Panc1 (cell line): ENCODE measurements at regions not wholly inside any gene's neighbourhood (a gene's known extent, or its start where the extent isn't known, plus 50 kb on each side); places are given as distances from the start of the nearest gene placed in this dataset.

ENCODE experiments used
- ATAC-seq: fragments of 200-7000 bp; cut with Tn5 transposase; 2 replicates; pipeline ENCODE4 v1.9.1; 2020; ENCODE audit warnings: mild to moderate bottlenecking, moderate library complexity
- BruUV-seq: library from RNA; stranded (reverse); fragments of 400-500 nt; replicated peaks from 2 replicates; lab custom pipeline; 2021; lab: Mats Ljungman, UMichigan
- CTCF ChIA-PET: fragments of 300-600 bp; sonication (Branson Sonifier 250); formaldehyde crosslinking; loops from one replicate; lab custom pipeline; 2022; ENCODE audit warnings: antibody characterized with exemption; lab: Charles Lee
- POLR2A ChIA-PET: fragments of 300-600 bp; sonication (Branson Sonifier 250); formaldehyde crosslinking; loops from one replicate; lab custom pipeline; 2022; ENCODE audit warnings: antibody characterized with exemption; lab: Charles Lee
- DNase-seq: peaks from one replicate; pipeline ENCODE4 v3.0.0-alpha.2; 2010; ENCODE audit warnings: low read depth, low spot score
- H3K27ac ChIP-seq: 2 replicates; pipeline ENCODE4 v1.5.1; 2011; ENCODE audit warnings: mild to moderate bottlenecking, low read length, inconsistent platforms
- H3K27me3 ChIP-seq: fragments of 200-500 bp; sonication (Bioruptor generic); 2 replicates; pipeline ENCODE4 v1.6.0; 2014; ENCODE audit warnings: low read length, inconsistent platforms; ENCODE audit not compliant: control insufficient read depth, insufficient read depth
- H3K36me3 ChIP-seq: fragments of 200-500 bp; sonication (Bioruptor generic); 2 replicates; pipeline ENCODE4 v1.5.1; 2014; ENCODE audit warnings: inconsistent platforms, mild to moderate bottlenecking, low read length, moderate library complexity; ENCODE audit not compliant: control insufficient read depth, insufficient read depth
- H3K4me1 ChIP-seq: 2 replicates; pipeline ENCODE4 v1.5.1; 2011; ENCODE audit warnings: inconsistent platforms, mild to moderate bottlenecking, low read length, moderate library complexity; ENCODE audit not compliant: control insufficient read depth, insufficient read depth
- H3K4me3 ChIP-seq, 2 experiments: 2 replicates each; pipeline ENCODE4 v1.5.1; 2011 to 2012; ENCODE audit warnings: low read depth in 2 of 2, low read length in 2 of 2, mild to moderate bottlenecking in 2 of 2, inconsistent platforms in 1 of 2, moderate library complexity in 1 of 2
- H3K9me3 ChIP-seq: fragments of 200-500 bp; sonication (Bioruptor generic); 2 replicates; pipeline ENCODE4 v1.5.1; 2014; ENCODE audit warnings: low read depth, mild to moderate bottlenecking, inconsistent platforms, low read length, moderate library complexity; ENCODE audit not compliant: control insufficient read depth, insufficient read depth
- CTCF ChIP-seq: fragments of 450-650 bp; IDR thresholded peaks from 2 replicates; pipeline ENCODE4 v1.5.1; 2017; ENCODE audit warnings: mild to moderate bottlenecking
- POLR2AphosphoS5 ChIP-seq: IDR thresholded peaks from 2 replicates; pipeline ENCODE4 v1.6.1; 2012; ENCODE audit warnings: mild to moderate bottlenecking, low read depth, low read length, moderate library complexity
- REST ChIP-seq, 2 experiments: IDR thresholded peaks; 2 replicates each; pipeline ENCODE4 v1.6.1; 2011 to 2012; ENCODE audit warnings: low read depth in 2 of 2, control low read depth in 1 of 2, low read length in 1 of 2, mild to moderate bottlenecking in 1 of 2, moderate library complexity in 1 of 2; ENCODE audit not compliant: insufficient read depth in 1 of 2
- SIN3A ChIP-seq: IDR thresholded peaks from 2 replicates; pipeline ENCODE4 v1.6.1; 2012; ENCODE audit warnings: low read depth, mild to moderate bottlenecking, low read length, moderate library complexity, borderline replicate concordance; ENCODE audit not compliant: insufficient read depth
- TCF7L2 ChIP-seq: IDR thresholded peaks from 2 replicates; pipeline ENCODE4 v1.6.1; 2011; ENCODE audit warnings: mild to moderate bottlenecking, low read depth, low read length, inconsistent platforms
- in situ Hi-C: cut with HindIII; loops from 2 replicates; pipeline ENCODE4 v1.10.0; 2016; ENCODE audit warnings: low sequenced_read_pairs, low pct_unique_long_range_greater_than_20kb
- intact Hi-C: fragments of 100-400 bp; cut with micrococcal nuclease; formaldehyde crosslinking; loops from one replicate; pipeline ENCODE4 v1.10.0; 2022; ENCODE audit not compliant: unreplicated experiment

DNA sequence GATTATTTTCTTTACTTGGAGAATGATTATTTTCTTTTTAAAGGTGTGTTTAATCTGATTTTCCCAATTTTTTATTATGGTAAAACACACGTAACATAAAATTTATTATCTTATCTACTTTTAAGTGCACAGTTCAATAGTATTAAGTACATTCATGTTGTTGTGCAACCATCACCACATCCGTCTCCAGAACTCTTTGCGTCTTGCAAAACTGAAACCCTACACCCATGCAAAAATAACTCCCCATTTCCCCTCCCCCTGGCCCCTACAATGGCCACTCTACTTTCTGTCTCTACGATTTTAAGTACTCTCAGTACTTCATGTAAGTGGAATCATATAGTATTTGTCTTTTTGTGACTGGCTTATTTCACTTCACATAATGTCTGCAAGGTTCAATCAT is 230.7 kb downstream of the SATB1 start:
- DNase-seq (no peak), ATAC-seq (no peak)
- Histone ChIP-seq H3K27ac (no peak overlapping the region), H3K36me3 (no peaks in the 10 kb centered on the region), H3K9me3 (peaks cover 3% of the 10 kb centered on the region; the same call in 1 of the 2 replicates), H3K27me3 (no peaks in the 10 kb centered on the region), H3K4me3 (no peak overlapping the region), H3K4me1 (no peaks in the 10 kb centered on the region)
- TF ChIP-seq POLR2AphosphoS5 (no peak), REST (IDR thresholded peaks at IDR 0.05; ENCODE audit: insufficient read depth in 1 of 2, low read depth in 2 of 2, low read length in 1 of 2) (no peak), CTCF (no peak)
- CTCF ChIA-PET, result no interaction called here
- in situ Hi-C loops (no loop called here), intact Hi-C loops (no loop called here)
- POLR2A ChIA-PET, result no interaction called here
- BruUV-seq, result no TSS peak

- no peak for DNase-seq
- Histone ChIP-seq H3K27ac (no peak overlapping the region), H3K36me3 (no peaks in the 10 kb centered on the region), H3K4me3 (no peak overlapping the region), H3K27me3 (no peaks in the 10 kb centered on the region), H3K9me3 (no peaks in the 10 kb centered on the region), H3K4me1 (no peaks in the 10 kb centered on the region)
- in situ Hi-C loops (no loop called here), intact Hi-C loops (no loop called here)
- no TSS peak for BruUV-seq
- TF ChIP-seq POLR2AphosphoS5 (no peak), TCF7L2 (no peak), SIN3A (no peak), CTCF (no peak), REST (IDR thresholded peaks at IDR 0.05; ENCODE audit: insufficient read depth in 1 of 2, low read depth in 2 of 2, low read length in 1 of 2) (no peak)
- no peak for ATAC-seq
- ChIA-PET POLR2A (no interaction called here), CTCF (no interaction called here)
These were observed 234.5 kb downstream of the SATB1 start for GRCh38 chr3:18190646-18191045.
